ENCODE measurements at regions not wholly inside any gene's neighbourhood (a gene's known extent, or its start where the extent isn't known, plus 50 kb on each side); places are given as distances from the start of the nearest gene placed in this dataset.

DNA sequence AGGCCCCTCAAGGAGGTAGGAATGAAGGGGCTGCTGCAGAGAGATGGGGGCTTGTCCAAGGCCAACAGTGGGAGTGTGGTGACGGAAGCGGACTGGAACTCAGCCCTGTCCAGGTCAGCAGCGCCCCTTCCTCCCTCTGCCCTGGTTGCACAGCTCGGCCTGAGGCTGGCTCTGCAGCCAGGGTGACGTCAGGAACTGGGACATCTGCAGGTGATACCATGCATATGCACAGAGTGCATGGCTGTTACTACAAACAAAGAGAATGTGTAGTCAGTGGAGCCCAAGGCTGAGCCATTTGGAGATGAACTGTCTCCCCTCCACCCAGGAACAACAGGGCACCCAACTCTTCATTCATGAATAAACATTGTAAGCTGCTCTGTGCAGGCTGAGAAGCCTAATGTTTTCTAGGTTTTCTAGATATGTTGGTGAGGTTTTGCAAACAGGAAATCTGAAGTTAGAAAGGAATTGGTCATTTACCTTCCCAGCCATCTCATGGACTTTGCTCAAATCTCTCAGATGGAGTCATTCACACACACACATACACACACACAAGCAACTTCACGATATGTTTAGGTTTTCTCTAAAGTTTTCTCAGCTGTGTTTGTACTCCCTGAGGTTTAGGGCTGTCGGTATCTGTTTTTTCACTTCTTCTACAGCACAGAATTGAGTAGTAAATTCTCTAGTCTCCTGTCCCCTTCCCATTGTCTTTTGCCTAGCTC, 117.2 kb downstream of the TLE3 start:
- TF ChIP-seq EP300 (IDR thresholded peaks at IDR 0.05) = no peak
- intact Hi-C loops (cut with DNase I) = no loop called here
- H3K27ac ChIP-seq = no peak overlapping the region

DNA sequence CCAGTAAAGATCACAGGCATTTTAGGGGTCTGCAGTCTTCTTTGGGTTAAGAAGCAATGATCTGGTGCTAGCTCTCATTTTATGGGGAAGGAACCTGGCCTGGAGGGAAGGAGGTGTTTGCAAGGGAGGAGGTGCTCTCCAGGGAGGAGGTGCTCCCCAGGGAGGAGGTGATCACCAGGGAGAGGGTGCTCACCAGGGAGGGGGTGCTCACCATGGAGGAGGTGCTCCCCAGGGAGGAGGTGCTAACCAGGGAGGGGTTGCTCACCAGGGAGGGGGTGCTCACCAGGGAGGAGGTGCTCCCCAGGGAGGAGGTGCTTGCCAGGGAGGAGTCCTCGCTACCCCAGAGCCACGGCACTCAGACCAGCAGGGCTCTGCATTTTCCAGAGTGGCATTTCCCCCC, 115.7 kb downstream of the TLE3 start:
- intact Hi-C loops (cut with DNase I) = no loop called here
- 73 to 76% methylated on average over 2 of the region's 2 CpGs for WGBS, 2 donors
- Histone ChIP-seq H3K4me1 (no peaks in the 10 kb centered on the region), H3K27ac (no peak overlapping the region), H3K9me3 (no peaks in the 10 kb centered on the region), H3K4me3 (no peak overlapping the region), H3K27me3 (peaks cover 0 to 6% (median 0%) of the 10 kb centered on the region in 3 donors), H3K36me3 (no peaks in the 10 kb centered on the region)
- DNase-seq = no peak
- TF ChIP-seq, protein P1, sequence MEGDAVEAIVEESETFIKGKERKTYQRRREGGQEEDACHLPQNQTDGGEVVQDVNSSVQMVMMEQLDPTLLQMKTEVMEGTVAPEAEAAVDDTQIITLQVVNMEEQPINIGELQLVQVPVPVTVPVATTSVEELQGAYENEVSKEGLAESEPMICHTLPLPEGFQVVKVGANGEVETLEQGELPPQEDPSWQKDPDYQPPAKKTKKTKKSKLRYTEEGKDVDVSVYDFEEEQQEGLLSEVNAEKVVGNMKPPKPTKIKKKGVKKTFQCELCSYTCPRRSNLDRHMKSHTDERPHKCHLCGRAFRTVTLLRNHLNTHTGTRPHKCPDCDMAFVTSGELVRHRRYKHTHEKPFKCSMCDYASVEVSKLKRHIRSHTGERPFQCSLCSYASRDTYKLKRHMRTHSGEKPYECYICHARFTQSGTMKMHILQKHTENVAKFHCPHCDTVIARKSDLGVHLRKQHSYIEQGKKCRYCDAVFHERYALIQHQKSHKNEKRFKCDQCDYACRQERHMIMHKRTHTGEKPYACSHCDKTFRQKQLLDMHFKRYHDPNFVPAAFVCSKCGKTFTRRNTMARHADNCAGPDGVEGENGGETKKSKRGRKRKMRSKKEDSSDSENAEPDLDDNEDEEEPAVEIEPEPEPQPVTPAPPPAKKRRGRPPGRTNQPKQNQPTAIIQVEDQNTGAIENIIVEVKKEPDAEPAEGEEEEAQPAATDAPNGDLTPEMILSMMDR (IDR thresholded peaks at IDR 0.05) = no peak
- TF ChIP-seq POLR2A (IDR thresholded peaks at IDR 0.05) (no peak), EP300 (IDR thresholded peaks at IDR 0.05) (no peak)

More for the DNA sequence above, 117.2 kb downstream of the TLE3 start:
- WGBS, 2 donors = 59 to 70% methylated on average over 7 of the region's 7 CpGs
- H3K4me3 ChIP-seq = no peak overlapping the region
- peaks cover 0 to 6% (median 0%) of the 10 kb centered on the region in 3 donors for H3K27me3 ChIP-seq
- no peaks in the 10 kb centered on the region for H3K36me3 ChIP-seq
- no peaks in the 10 kb centered on the region for H3K9me3 ChIP-seq
- DNase-seq = no peak
- no peaks in the 10 kb centered on the region for H3K4me1 ChIP-seq

DNA sequence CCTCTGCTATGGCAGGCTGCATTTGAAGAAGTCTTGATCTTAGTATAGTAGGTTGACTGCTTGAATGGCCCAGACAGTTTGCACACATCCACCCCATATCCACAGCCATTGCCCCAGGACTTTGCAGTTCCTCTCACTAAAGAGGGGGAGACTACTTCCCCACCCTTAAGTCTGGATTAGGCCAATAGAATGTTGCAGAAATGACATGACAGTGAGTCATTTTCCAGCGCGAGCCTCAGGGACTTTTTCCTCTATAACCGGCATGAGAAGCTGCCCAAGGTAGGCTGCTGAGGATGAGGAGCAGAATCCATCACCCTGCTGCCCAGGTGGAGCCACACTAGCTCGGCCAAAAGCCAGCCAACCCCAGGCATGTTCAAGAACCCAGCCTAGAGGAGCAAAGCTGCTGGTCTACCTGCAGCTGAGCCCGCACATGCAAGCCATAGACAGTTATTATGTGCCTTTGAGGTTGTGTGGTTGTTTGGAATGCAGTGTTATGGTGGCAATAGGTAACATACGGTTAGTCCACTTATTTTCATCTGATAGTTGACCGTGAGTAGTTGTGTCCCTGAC, 113.9 kb downstream of the TLE3 start:
- WGBS, 2 donors = 87 to 92% methylated on average over 7 of the region's 7 CpGs
- H3K27me3 ChIP-seq = peaks cover 0 to 7% (median 0%) of the 10 kb centered on the region in 3 donors
- intact Hi-C loops (cut with DNase I) = no loop called here
- no peaks in the 10 kb centered on the region for H3K4me1 ChIP-seq
- no peak overlapping the region for H3K4me3 ChIP-seq
- no peak for DNase-seq
- no peaks in the 10 kb centered on the region for H3K9me3 ChIP-seq
- no peak overlapping the region for H3K27ac ChIP-seq
- H3K36me3 ChIP-seq = no peaks in the 10 kb centered on the region
- TF ChIP-seq POLR2AphosphoS5 (IDR thresholded peaks at IDR 0.05) (no peak), EP300 (IDR thresholded peaks at IDR 0.05) (no peak), POLR2A (IDR thresholded peaks at IDR 0.05) (no peak)
- TF ChIP-seq, protein P1 (IDR thresholded peaks at IDR 0.05) = no peak

DNA sequence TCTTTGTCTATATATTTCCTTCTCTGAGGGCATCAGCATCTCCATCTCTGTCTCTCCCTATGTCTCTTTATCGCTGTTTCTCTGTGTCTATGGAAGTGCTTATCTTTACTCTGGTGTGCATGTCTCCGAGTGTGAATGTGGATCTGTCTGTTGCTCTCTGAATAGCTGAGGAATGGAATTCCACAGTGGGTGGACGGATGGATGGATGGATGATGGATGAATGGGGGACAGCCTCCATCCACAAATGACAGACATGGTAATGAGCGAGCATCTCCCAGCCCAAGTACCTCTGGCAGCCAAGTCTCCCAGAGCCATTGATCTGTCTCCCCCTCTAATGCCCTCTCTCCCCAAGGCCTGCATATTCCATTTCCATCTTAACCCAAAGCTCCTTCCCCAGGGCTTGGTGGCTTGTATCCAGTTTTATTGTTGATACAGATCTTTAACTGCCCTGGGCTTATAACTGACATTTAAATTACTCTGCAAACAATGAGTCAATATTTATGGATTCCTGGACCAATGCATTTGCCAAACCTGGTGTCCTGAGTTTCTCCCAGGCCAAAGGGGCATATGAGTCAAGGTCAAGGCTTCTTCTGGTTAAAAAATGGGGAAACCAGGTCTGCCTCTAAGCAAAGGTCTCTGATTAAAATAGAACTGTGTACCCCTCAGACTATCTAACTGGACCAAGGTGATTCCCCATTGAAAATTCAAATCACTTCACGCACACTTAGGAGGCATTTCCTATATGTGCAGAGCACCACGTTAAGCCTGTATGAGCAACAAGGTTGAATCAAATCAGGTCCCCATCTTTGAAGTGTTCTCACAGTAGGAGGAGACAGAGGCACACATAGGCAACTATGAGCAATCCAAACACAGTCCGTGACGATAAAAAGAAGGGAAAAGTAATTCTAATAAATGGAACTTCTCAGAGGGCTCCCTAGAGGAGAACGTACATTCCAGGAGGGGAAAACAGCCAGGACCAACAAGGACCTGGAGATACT, 109.9 kb downstream of the TLE3 start:
- H3K27ac ChIP-seq = no peak overlapping the region
- H3K36me3 ChIP-seq = no peaks in the 10 kb centered on the region
- no peak overlapping the region for H3K4me3 ChIP-seq
- no peaks in the 10 kb centered on the region for H3K9me3 ChIP-seq
- intact Hi-C loops (cut with DNase I) = no loop called here
- DNase-seq = no peak
- H3K27me3 ChIP-seq = peaks cover 0 to 17% (median 0%) of the 10 kb centered on the region in 3 donors
- TF ChIP-seq POLR2A (IDR thresholded peaks at IDR 0.05) (no peak), EP300 (IDR thresholded peaks at IDR 0.05) (no peak), POLR2AphosphoS5 (IDR thresholded peaks at IDR 0.05) (no peak)
- TF ChIP-seq, protein P1 (IDR thresholded peaks at IDR 0.05) = no peak
- 66 to 86% methylated on average over 9 of the region's 9 CpGs for WGBS, 2 donors
- no peaks in the 10 kb centered on the region for H3K4me1 ChIP-seq

All from sigmoid colon (tissue), 6 donors.